ENCODE measurements at regions not wholly inside any gene's neighbourhood (a gene's known extent, or its start where the extent isn't known, plus 50 kb on each side); places are given as distances from the start of the nearest gene placed in this dataset.

DNA sequence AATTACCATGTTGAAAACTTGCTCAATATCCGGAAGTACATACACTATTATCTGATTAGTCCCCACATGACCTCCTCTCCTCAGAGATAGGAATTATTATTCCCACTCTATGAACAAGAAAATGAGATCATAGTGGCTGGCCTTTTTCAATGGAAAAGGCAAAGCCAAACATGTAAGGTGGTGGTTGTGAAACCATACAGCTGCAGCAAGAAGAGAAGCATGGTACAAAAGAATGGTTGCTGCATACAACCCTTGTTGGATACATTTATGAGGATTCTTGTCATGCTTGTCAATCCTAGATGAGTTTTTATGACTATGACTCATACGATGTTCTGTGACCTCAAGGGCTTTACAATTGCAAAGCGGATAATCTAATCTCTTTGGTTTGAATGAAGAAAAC lies 514.7 kb downstream of the PLPP3 start:
- no peak for TF ChIP-seq EZH2 (IDR thresholded peaks at IDR 0.05; ENCODE audit: low read depth)
- TF ChIP-seq, protein P1, sequence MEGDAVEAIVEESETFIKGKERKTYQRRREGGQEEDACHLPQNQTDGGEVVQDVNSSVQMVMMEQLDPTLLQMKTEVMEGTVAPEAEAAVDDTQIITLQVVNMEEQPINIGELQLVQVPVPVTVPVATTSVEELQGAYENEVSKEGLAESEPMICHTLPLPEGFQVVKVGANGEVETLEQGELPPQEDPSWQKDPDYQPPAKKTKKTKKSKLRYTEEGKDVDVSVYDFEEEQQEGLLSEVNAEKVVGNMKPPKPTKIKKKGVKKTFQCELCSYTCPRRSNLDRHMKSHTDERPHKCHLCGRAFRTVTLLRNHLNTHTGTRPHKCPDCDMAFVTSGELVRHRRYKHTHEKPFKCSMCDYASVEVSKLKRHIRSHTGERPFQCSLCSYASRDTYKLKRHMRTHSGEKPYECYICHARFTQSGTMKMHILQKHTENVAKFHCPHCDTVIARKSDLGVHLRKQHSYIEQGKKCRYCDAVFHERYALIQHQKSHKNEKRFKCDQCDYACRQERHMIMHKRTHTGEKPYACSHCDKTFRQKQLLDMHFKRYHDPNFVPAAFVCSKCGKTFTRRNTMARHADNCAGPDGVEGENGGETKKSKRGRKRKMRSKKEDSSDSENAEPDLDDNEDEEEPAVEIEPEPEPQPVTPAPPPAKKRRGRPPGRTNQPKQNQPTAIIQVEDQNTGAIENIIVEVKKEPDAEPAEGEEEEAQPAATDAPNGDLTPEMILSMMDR (conservative IDR thresholded peaks at IDR 0.05): no peak
